Peyer's patch (tissue), 4 donors: ENCODE measurements at regions not wholly inside any gene's neighbourhood (a gene's known extent, or its start where the extent isn't known, plus 50 kb on each side); places are given as distances from the start of the nearest gene placed in this dataset.

ENCODE experiments used
- CTCF ChIP-seq, 6 experiments: fragments of 450-650 bp in 4 of 6; fragments of 200-600 bp in 2 of 6; sonication (generic) in 1 of 6; IDR thresholded peaks; one replicate each; pipeline ENCODE4 v1.5.1; 2017 to 2019; ENCODE audit warnings: antibody characterized with exemption in 6 of 6, mild to moderate bottlenecking in 3 of 6, moderate library complexity in 1 of 6
- POLR2A ChIP-seq, 2 donors: fragments of 450-650 bp; IDR thresholded peaks; one replicate each; pipeline ENCODE4 v1.5.1; 2017; ENCODE audit warnings: antibody characterized with exemption in 2 of 2, mild to moderate bottlenecking in 2 of 2, moderate library complexity in 2 of 2

- TF ChIP-seq CTCF (IDR thresholded peaks at IDR 0.05) (no peak), POLR2A (IDR thresholded peaks at IDR 0.05) (no peak)
Observed at GRCh38 chr6:65787787-65788186, 80.8 kb upstream of the EYS start.
